H1 (cell line): ENCODE measurements at regions not wholly inside any gene's neighbourhood (a gene's known extent, or its start where the extent isn't known, plus 50 kb on each side); places are given as distances from the start of the nearest gene placed in this dataset.

Experiments
- CTCF ChIA-PET: fragments of 300-600 bp; sonication (Branson Sonifier 250); formaldehyde crosslinking; loops from one replicate; lab custom pipeline; 2021; ENCODE audit not compliant: partially characterized antibody; lab: Charles Lee
- POLR2A ChIA-PET: fragments of 300-600 bp; sonication (Branson Sonifier 250); formaldehyde crosslinking; loops from one replicate; lab custom pipeline; 2021; ENCODE audit warnings: inconsistent platforms; ENCODE audit not compliant: partially characterized antibody; lab: Charles Lee
- DNase-seq, 2 experiments: peaks; one replicate each; pipeline versions ENCODE4 v3.0.0 to v3.0.0-alpha.2; 2010 to 2022; ENCODE audit warnings: low spot score in 2 of 2, low read depth in 1 of 2, mixed read lengths in 1 of 2
- FAIRE-seq: peaks from 2 replicates; lab custom pipeline; 2011; peaks lifted over from hg19 to GRCh38; lab: Jason Lieb, UNC
- H2AFZ ChIP-seq: 2 replicates; pipeline ENCODE4 v1.8.1; 2012; ENCODE audit warnings: low read length, inconsistent platforms
- H2AK5ac ChIP-seq: 2 replicates; pipeline ENCODE4 v1.6.1; 2013; ENCODE audit warnings: low read depth, low read length
- H2BK120ac ChIP-seq: replicated peaks from 2 replicates; pipeline ENCODE3; 2013; ENCODE audit warnings: low read depth, low read length, inconsistent platforms
- H2BK12ac ChIP-seq: 2 replicates; pipeline ENCODE4 v1.6.1; 2013; ENCODE audit warnings: low read depth, low read length
- H2BK15ac ChIP-seq: 2 replicates; pipeline ENCODE4 v1.6.1; 2013; ENCODE audit warnings: low read length
- H2BK20ac ChIP-seq: 2 replicates; pipeline ENCODE4 v1.6.1; 2013; ENCODE audit warnings: low read length
- H2BK5ac ChIP-seq: 2 replicates; pipeline ENCODE4 v1.6.1; 2013; ENCODE audit warnings: low read depth, low read length
- H3K14ac ChIP-seq: 2 replicates; pipeline ENCODE4 v1.6.1; 2013; ENCODE audit warnings: inconsistent platforms; ENCODE audit not compliant: insufficient read length
- H3K18ac ChIP-seq: 2 replicates; pipeline ENCODE4 v1.6.1; 2013; ENCODE audit warnings: low read length; ENCODE audit errors: extremely low read depth
- H3K23ac ChIP-seq: 2 replicates; pipeline ENCODE4 v1.6.1; 2013; ENCODE audit warnings: inconsistent platforms; ENCODE audit not compliant: insufficient read length
- H3K23me2 ChIP-seq: 2 replicates; pipeline ENCODE4 v1.6.1; 2013; ENCODE audit warnings: low read depth, low read length
- H3K27ac ChIP-seq: 2 replicates; pipeline ENCODE4 v1.6.1; 2011; ENCODE audit warnings: low read depth, low read length, inconsistent platforms
- H3K27me3 ChIP-seq, 4 experiments: replicated peaks in 1 of 4; 1 replicate in 1 of 4; 2 replicates in 3 of 4; pipeline versions ENCODE4 v1.6.1 to v1.8.1; 2011 to 2013; ENCODE audit warnings: low read length in 3 of 4, mild to moderate bottlenecking in 3 of 4, inconsistent platforms in 2 of 4, mixed read lengths in 2 of 4, moderate library complexity in 1 of 4; ENCODE audit not compliant: control insufficient read depth in 3 of 4, insufficient read depth in 3 of 4; ENCODE audit errors: extremely low read depth in 1 of 4
- H3K36me3 ChIP-seq, 4 experiments: 2 replicates each; pipeline versions ENCODE4 v1.6.1 to v1.8.1; 2011 to 2013; ENCODE audit warnings: mild to moderate bottlenecking in 4 of 4, low read length in 3 of 4, moderate library complexity in 2 of 4, control low read depth in 1 of 4, inconsistent platforms in 1 of 4; ENCODE audit not compliant: insufficient read depth in 4 of 4, control insufficient read depth in 2 of 4
- H3K4ac ChIP-seq: replicated peaks from 2 replicates; pipeline ENCODE3; 2013; ENCODE audit warnings: low read length, low read depth, mixed read lengths, inconsistent platforms; ENCODE audit not compliant: insufficient read length
- H3K4me1 ChIP-seq, 4 experiments: replicated peaks in 1 of 4; 1 replicate in 1 of 4; 2 replicates in 3 of 4; pipeline versions ENCODE4 v1.6.1 to v1.8.1; 2011 to 2013; ENCODE audit warnings: low read length in 3 of 4, inconsistent platforms in 2 of 4, mixed read lengths in 1 of 4; ENCODE audit not compliant: insufficient read depth in 4 of 4, control insufficient read depth in 3 of 4
- H3K4me2 ChIP-seq, 2 experiments: 2 replicates each; pipeline versions ENCODE4 v1.6.1 to v1.8.1; 2011 to 2013; ENCODE audit warnings: low read depth in 2 of 2, low read length in 2 of 2, control low read depth in 1 of 2, inconsistent platforms in 1 of 2, mild to moderate bottlenecking in 1 of 2; ENCODE audit not compliant: insufficient read depth in 1 of 2
- H3K4me3 ChIP-seq, 4 experiments: fragments of 200-600, 300-600 bp in 1 of 4; sonication (generic), shearing (Covaris generic), sonication (Bioruptor Twin) in 1 of 4; 2 replicates each; pipeline versions ENCODE4 v1.5.1 to v1.8.1; 2011 to 2016; ENCODE audit warnings: low read length in 4 of 4, low read depth in 3 of 4, control low read depth in 2 of 4, inconsistent platforms in 2 of 4, mild to moderate bottlenecking in 2 of 4, mixed read lengths in 1 of 4, moderate library complexity in 1 of 4; ENCODE audit not compliant: insufficient read depth in 2 of 4; ENCODE audit errors: extremely low read depth in 1 of 4
- H3K56ac ChIP-seq: replicated peaks from 2 replicates; pipeline ENCODE3; 2013; ENCODE audit warnings: low read depth, mild to moderate bottlenecking, mixed read lengths, low read length, inconsistent platforms; ENCODE audit not compliant: insufficient read length
- H3K79me1 ChIP-seq: 2 replicates; pipeline ENCODE4 v1.6.1; 2013; ENCODE audit warnings: low read depth, low read length, control low read depth
- H3K79me2 ChIP-seq, 2 experiments: 2 replicates each; pipeline versions ENCODE4 v1.6.1 to v1.8.1; 2012 to 2013; ENCODE audit warnings: low read length in 2 of 2, mild to moderate bottlenecking in 2 of 2, inconsistent platforms in 1 of 2; ENCODE audit not compliant: insufficient read depth in 2 of 2, control insufficient read depth in 1 of 2
- H3K9ac ChIP-seq, 4 experiments: replicated peaks in 1 of 4; 1 replicate in 1 of 4; 2 replicates in 3 of 4; pipeline versions ENCODE4 v1.6.1 to v1.8.1; 2011 to 2013; ENCODE audit warnings: low read depth in 3 of 4, low read length in 3 of 4, control low read depth in 2 of 4, mild to moderate bottlenecking in 2 of 4, moderate library complexity in 2 of 4, inconsistent platforms in 1 of 4; ENCODE audit errors: extremely low read depth in 1 of 4
- H3K9me3 ChIP-seq, 2 experiments: 2 replicates each; pipeline versions ENCODE4 v1.6.1 to v1.8.1; 2012 to 2013; ENCODE audit warnings: mild to moderate bottlenecking in 2 of 2, moderate library complexity in 2 of 2, control low read depth in 1 of 2, inconsistent platforms in 1 of 2, low read depth in 1 of 2, low read length in 1 of 2, mixed read lengths in 1 of 2; ENCODE audit not compliant: insufficient read depth in 2 of 2
- H4K20me1 ChIP-seq, 2 experiments: replicated peaks in 1 of 2; 2 replicates each; pipeline versions ENCODE3 to v1.8.1; 2011 to 2013; ENCODE audit warnings: inconsistent platforms in 2 of 2, low read length in 2 of 2, mild to moderate bottlenecking in 1 of 2; ENCODE audit not compliant: insufficient read depth in 2 of 2, control insufficient read depth in 1 of 2
- H4K5ac ChIP-seq: 2 replicates; pipeline ENCODE4 v1.6.1; 2013; ENCODE audit warnings: low read length, low read depth, mixed read lengths, inconsistent platforms; ENCODE audit not compliant: insufficient read length
- H4K8ac ChIP-seq: 2 replicates; pipeline ENCODE4 v1.8.0; 2013; ENCODE audit warnings: mild to moderate bottlenecking, moderate library complexity, low read length, inconsistent platforms; ENCODE audit not compliant: insufficient read depth; ENCODE audit errors: extremely low read depth
- H4K91ac ChIP-seq: replicated peaks from 2 replicates; pipeline ENCODE3; 2013; ENCODE audit warnings: low read length, mixed read lengths, inconsistent platforms; ENCODE audit not compliant: insufficient read length
- CEBPB ChIP-seq: IDR thresholded peaks from 2 replicates; pipeline ENCODE4 v1.6.1; 2012; ENCODE audit warnings: low read depth, low read length
- WGBS, 2 experiments: shearing (Covaris generic) in 1 of 2; methylation state at CpG; one replicate each; pipeline versions ENCODE4 v1.1.6 to v1.1.7; 2013 to 2015; ENCODE audit warnings: low lambda C conversion rate in 2 of 2, mixed read lengths in 2 of 2, inconsistent platforms in 1 of 2, low coverage in 1 of 2, missing lambda C conversion rate in 1 of 2; ENCODE audit not compliant: insufficient replicate concordance in 2 of 2, insufficient coverage in 1 of 2, insufficient read length in 1 of 2; ENCODE audit errors: extremely low coverage in 1 of 2, missing lambda C conversion rate in 1 of 2; 5-methylcytosine and 5-hydroxymethylcytosine counted together

- Histone ChIP-seq H3K27ac (no peak overlapping the region), H3K23me2 (no peaks in the 10 kb centered on the region), H3K14ac (no peak overlapping the region), H3K79me1 (no peaks in the 10 kb centered on the region), H2AK5ac (no peak overlapping the region), H3K4me1 (peaks cover 0 to 16% (median 8%) of the 10 kb centered on the region in 4 experiments; a peak in 4 of 7 replicates), H4K8ac (no peak overlapping the region), H3K4me3 (no peak overlapping the region), H2BK120ac (peak overlapping the region; percentile 45), H4K5ac (peak overlapping the region; percentile 28), H2BK12ac (peak overlapping the region; percentile 72; the same call in 1 of the 2 replicates), H2BK20ac (peak overlapping the region; percentile 91; the same call in 1 of the 2 replicates), H3K36me3 (no peaks in the 10 kb centered on the region), H2BK5ac (peak overlapping the region; percentile 49; the same call in 1 of the 2 replicates), H3K27me3 (no peaks in the 10 kb centered on the region; a peak in 3 of 7 replicates), H2BK15ac (0 out of 2 replicates have a peak overlapping the region, but pooled peaks have one; percentile 6), H3K18ac (peak overlapping the region; percentile 40), H3K9me3 (no peaks in the 10 kb centered on the region), H3K79me2 (no peaks in the 10 kb centered on the region), H2AFZ (no peak overlapping the region), H3K4ac (peak overlapping the region; percentile 40), H4K91ac (peak overlapping the region; percentile 34), H4K20me1 (no peaks in the 10 kb centered on the region), H3K56ac (no peak overlapping the region), H3K23ac (no peak overlapping the region), H3K9ac (no peak overlapping the region; a peak in 1 of 7 replicates), H3K4me2 (no peak overlapping the region)
- TF ChIP-seq CEBPB = no peak
- ChIA-PET CTCF (interaction anchor here (0.8 to 2.0 kb wide), 3 partner anchors 9 to 33 kb away, joined by 3 to 13 read pairs (median 5); no protein-coding TSS in a partner anchor), POLR2A (no interaction called here)
- no peak for FAIRE-seq
- DNase-seq = no peak
- WGBS, 2 experiments = 87% methylated on average over 6 of the region's 6 CpGs; no CpG with 5 or more reads in 1 of the 2 experiments
These were observed 110.8 kb downstream of the MTNR1B start for GRCh38 chr11:93080146-93080759.
